Posterior cingulate gyrus (tissue), 11 donors: ENCODE measurements at regions not wholly inside any gene's neighbourhood (a gene's known extent, or its start where the extent isn't known, plus 50 kb on each side); places are given as distances from the start of the nearest gene placed in this dataset.

Source experiments
- DNase-seq, 10 donors: peaks; one replicate each; pipeline versions ENCODE4 v3.0.0 to v3.0.0-alpha.2; 2020 to 2021; ENCODE audit warnings: mixed read lengths in 3 of 10
- intact Hi-C: fragments of 100-400 bp; cut with DNase I; formaldehyde crosslinking; loops from one replicate; pipeline ENCODE4 v1.15.1; 2023

DNA sequence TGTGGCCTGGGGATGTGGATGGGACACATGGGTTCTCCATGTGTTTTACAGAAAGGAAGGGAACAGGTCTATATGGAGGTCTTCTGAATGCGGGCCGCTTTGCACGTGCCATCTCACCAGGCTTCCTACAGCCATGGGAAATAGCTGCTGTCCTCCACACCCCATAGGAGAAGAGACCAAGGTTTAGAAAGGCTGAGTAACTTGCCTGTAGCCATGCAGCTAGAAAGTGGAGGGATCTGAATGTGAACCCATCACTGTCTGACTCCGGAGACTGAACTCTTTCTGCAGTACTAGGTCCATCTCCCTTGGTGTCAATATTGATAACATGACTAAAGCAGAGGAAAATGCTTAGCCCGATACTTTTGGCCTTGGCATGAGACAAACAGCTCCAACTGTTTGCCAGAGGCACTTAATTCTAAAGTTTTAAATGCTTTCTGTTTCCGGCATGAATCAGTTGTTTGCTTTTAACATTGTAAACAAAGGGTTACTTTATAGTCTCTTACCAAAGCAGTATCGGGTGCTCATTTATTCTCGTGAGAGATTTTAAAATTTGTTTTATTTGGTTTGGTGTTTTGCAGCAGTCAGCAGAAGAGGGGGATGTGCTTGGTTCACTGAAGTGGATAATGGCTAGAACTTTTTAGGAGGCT lies 64.8 kb upstream of the LOXL4 start:
- intact Hi-C loops = no loop called here
- DNase-seq = peak in 1 of 10 donors; percentile 8

DNA sequence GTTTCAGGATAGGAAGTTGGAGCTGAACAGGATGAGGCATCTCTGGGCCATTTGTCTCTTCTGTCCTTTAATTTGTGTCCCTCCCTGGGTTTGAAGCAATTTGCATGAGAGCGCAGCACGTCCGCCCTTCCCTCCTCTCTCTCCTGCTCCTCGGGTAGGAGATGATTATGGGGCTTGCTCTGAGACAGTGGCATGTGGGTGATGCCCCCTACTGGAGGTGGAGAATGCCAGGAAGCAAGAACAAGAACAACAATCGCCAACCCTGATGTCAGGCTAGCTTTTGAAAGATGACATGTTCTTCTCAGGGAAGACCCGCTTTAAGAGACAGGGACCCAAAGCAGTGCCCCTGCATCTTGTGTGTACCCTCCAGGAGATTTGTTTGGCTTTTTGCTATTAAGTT lies 63.9 kb upstream of the LOXL4 start:
- intact Hi-C loops = no loop called here
- DNase-seq = peak in 1 of 10 donors; percentile 22

DNA sequence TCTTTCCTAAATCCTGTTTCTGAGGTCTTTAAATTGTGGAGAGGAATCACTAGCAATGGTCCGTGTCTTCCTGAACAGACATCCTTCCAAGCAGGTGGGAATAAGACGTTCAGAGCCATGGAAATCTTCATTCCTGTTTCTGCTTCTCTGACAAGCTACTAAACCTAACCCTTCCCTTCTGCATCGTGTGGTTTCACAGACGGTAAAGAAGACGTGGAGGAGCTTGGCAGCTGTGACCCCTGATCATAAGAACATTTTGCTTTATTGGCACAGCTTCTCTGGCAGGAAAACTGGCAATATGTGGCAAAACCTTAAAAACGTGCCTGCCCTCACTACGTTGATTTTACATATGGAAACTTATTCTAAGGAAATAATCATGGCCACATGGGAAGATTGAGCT lies 63.0 kb upstream of the LOXL4 start:
- DNase-seq = peak in 1 of 10 donors; percentile 10
- intact Hi-C loops = no loop called here

DNA sequence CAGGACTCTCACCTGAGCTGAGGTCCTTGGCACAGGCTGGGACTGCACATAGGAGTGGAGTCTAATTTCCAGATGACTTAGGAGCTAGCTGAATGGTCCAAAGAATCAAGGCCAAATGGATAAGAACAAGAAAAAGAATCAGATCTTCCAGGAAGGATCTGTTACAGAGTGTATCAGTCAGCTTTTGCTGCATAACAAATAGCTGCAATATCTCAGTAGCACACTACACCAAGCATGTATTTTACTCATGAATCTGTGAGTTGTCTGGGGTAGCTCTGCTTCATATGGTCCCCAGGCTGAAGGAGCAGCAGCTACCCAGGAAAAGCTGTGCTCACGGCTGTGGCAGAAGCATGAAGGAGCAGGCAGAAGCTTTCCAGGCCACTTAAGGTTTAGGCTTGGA lies 60.6 kb upstream of the LOXL4 start:
- intact Hi-C loops = no loop called here
- DNase-seq = no peak

DNA sequence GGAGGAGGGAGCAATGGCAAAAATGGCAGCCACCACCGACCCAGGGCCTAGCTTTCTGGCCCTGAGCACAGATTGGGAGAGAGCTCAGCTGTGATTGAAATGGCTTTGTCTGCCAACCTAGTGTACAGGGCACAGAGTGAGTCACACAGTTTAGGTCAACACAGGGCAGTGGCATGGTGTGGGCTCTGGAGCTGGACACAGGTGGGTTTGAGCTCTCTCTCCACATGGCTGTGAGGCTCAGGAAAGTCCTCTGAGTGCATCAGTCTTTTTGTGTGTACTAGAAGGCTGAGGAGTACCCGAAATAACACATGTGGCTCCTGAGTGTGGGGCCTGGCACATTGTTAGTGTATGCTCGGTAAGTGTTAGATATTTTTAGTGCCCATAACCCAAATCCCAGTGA lies 60.2 kb upstream of the LOXL4 start:
- no peak for DNase-seq
- intact Hi-C loops = no loop called here

DNA sequence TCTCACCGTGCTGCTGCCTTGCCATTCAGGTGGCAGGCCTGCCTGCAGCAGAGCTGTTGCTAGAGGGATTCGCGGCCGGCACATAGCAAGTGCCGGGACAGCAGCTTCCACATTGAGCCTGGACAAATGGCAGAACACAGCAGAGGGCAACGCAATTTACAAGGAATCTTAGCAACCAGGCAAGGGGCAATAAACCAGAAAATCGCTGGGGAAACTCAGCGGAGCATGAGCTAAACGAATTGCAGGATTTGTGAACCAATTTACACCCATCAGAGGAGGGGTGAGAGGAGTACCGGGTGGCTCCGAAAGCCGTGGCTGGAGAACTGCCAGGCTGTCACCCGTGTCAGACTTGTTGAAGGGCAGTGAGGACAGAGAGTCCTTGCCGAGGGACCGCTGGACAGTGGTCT lies 58.6 kb upstream of the LOXL4 start:
- intact Hi-C loops = no loop called here
- DNase-seq = peak in 2 of 10 donors; percentile 24 to 34

DNA sequence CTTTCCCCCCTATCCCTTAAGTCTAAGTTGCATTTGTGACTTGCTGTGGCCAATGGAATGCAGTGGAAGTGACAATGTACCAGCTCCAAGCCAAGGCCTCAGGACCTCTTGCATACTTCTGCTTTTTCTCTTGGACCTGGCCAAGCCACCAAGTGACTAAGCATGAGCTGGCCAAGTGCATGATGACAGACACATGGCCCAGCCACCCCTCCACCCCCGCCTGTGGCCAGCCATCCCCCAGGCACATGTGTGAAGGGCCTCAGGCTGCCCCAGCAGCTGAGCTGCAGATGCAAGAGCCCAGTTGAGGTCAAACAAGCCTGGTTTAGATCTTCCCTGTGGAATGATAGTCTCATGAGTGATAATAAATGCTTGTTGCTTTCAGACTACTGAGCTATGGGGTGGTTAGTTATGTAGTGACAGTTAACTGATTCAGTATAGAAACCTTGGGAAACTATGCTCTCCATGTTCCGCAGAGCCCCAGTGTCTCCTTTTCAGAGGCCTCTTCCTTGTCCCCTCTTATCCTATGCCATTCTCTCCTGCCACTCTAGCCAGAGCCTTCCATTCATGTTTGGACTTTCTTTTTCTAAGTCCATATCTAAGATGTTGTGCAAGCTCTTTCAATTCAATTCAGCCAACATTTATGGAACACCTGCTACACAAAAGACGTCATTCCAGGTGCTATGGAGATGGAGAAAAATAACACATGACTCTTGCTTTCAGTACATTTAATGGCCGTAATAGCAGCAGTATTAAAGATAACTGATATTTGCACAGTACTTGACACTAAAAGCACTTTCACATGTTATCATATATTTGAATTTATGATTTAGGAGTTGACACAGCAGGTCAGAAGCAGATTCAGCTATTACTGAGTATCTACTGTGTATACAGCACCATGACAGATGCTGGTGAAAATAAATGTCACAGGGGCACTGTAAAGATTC lies 55.5 kb upstream of the LOXL4 start:
- intact Hi-C loops = no loop called here
- peak in 1 of 10 donors; percentile 86 for DNase-seq

DNA sequence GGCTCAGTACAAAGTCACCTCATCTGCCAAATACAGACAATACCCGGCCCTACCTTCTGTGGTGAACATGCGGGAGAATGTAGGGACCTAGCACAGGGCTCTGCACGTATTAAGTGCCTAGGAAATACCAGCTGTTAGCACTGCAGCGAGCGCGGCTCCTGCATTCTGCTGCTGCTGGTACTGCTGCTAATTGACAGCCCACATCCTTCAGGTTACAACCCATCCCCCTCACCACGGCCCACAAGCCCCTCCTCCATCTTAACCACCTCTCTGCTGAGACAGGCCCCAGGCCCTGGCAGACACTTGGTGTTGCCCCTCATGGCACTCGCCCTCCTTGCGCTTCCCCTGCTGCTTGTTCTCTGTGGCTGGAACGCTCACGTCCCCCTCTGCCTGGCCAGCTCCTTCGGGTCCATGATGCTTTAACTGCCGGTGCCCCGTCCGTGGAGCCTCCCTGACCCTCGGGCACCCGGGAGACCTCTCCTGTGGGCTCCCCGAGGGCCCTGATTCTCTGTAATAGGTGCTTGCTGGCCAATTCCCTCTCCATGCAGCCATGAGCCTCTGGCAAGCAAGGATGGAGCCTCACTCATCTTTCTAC lies 53.3 kb upstream of the LOXL4 start:
- no peak for DNase-seq
- intact Hi-C loops = no loop called here

DNA sequence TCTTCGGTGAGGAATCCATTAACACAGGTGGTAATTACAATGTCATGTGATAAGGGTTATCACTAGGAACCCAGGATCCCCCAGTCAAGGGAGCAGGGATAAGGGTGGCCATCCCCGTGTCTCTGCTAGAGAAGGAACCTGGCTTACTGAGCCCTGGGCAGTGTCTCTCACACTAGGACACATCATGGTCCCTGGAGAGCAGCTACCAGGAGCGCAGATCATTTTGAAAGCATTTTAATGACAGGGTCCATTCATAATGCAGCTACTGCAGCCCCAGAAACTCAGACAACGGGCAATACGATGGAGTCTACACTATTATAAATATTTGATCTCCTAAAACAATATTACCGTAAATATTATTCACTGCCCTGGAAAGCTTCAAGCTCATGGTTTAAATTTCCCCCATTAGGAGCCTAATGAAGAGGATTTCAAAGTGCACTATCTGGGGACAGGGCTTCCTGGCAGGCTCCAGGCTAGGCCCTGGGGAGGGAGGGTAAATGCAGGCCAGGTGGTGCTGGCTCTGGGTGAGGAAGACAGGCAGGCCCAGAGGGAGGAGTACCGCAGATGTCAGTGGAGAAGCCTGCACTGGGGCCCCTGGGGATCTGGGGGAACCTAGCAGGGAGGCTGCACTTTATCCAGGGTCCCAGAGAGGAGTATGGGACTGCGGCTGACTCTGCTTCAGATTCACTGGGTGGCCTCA lies 52.6 kb upstream of the LOXL4 start:
- intact Hi-C loops = no loop called here

DNA sequence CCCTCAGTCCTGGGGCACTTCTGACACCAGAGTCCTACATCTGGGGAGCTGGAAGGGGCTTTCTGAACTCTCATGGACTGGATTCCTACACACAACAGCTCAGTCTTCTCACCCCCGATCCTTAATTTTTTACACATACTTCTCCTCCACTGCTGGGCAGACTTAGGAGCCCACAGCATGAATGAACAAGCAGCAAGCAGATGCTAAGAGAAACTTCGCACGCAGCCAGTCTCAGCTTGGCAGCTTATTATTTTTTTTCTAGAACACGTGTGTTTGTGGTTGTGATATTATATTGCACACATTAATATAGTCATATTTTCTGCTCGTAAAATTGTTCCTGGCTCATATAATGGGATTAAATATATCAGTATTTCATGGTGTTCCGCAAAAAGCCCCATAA lies 50.9 kb upstream of the LOXL4 start:
- intact Hi-C loops = loop anchor here (10.0 kb wide), 1 partner anchor 404 kb away; no protein-coding TSS in a partner anchor
- no peak for DNase-seq

More for the DNA sequence above, 52.6 kb upstream of the LOXL4 start:
- DNase-seq = no peak
